ENCODE measurements at regions not wholly inside any gene's neighbourhood (a gene's known extent, or its start where the extent isn't known, plus 50 kb on each side); places are given as distances from the start of the nearest gene placed in this dataset.

DNA sequence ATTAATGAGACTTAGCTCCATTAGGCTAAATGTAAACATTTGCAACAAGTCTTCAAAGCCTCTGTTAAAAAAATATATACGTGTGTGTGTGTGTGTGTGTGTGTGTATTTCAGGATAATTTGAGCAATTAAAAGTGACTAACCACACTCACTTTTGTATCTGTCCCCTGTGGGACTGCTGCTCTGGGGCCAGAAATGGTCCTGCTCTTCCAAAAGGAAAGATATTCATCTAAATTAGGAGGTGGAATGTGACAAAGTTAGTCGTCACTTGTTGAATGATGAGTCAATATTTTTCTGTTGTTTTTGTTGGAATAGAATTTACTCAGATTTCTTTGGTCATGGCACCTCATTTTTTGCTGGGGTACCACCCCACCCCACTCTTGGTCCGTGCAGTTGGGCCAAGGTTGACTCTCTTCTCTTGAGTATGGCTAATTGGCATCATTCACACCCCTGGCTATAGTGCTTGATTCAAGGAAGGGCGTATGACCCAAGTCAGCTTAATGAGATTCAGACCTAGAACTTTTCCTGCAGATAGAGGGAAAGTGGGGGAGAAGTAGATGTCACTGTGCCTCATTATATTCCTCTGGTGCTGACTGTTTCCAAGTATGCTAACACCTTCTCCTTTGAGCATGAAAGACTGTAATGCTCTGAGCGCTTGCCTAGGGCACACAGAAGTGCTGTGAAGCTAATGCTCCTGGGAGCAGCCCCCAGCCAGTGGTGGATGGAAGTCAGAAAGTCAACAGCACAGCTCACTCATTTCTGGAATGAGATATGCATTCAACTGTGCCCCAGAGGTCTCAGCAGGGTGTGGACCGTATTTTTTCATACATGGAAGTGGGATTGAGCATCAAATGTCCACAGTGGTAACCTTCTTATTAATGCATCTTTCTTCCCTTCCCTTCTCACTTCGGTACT, 577.0 kb upstream of the TBX3 start:
- Mint-ChIP-seq H3K36me3 (ENCODE audit: low read depth) (no peaks in the 10 kb centered on the region), H3K9me3 (no peaks in the 10 kb centered on the region), H3K4me1 (peaks cover 31% of the 10 kb centered on the region), H3K4me3 (no peak overlapping the region), H3K27ac (no peak overlapping the region), H3K27me3 (ENCODE audit: low read depth) (peaks cover 14% of the 10 kb centered on the region)
- no peak for TF ChIP-seq CTCF (IDR thresholded peaks at IDR 0.05; ENCODE audit: unreplicated experiment in 3 of 3)

DNA sequence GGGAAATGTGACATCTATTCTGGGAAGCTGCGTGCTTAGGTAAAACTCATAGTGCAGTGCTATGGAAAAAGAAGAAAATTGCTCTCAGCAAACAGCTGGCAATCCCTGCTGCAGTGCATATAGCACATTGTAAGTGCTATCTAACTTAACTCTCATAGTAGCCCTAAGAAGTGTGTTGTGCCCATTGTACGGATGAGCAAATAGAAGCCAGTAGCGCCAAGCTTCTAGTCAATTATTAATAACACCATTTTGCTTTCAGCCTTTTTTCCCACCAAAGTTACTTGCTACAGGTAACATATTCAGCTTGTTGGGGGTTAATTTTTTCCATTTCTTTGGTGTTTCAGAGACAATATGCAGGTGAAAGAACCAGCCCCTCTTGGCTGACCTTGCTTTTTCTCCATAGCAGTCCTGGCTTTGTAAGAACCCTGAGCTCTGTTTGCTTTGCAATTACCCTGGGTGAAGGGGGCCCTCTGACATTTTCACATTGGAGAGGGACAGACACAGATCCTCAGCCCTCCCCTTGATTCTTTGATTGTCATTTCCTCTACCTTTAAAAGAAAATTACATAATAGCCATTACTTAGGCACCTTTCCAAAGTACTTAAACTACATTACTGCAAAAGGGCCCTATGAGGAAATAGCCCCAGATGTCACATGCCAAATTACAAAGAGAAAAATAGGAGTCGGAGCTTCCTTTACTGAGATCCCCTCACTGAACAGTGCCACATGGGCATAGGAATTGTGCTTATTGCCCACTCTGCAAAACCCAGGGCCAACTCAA, 576.2 kb upstream of the TBX3 start:
- TF ChIP-seq CTCF (IDR thresholded peaks at IDR 0.05; ENCODE audit: unreplicated experiment in 3 of 3), result no peak
- Mint-ChIP-seq H3K9me3 (no peaks in the 10 kb centered on the region), H3K27ac (no peak overlapping the region), H3K27me3 (ENCODE audit: low read depth) (peaks cover 18% of the 10 kb centered on the region), H3K36me3 (ENCODE audit: low read depth) (no peaks in the 10 kb centered on the region), H3K4me3 (no peak overlapping the region), H3K4me1 (peaks cover 31% of the 10 kb centered on the region)

DNA sequence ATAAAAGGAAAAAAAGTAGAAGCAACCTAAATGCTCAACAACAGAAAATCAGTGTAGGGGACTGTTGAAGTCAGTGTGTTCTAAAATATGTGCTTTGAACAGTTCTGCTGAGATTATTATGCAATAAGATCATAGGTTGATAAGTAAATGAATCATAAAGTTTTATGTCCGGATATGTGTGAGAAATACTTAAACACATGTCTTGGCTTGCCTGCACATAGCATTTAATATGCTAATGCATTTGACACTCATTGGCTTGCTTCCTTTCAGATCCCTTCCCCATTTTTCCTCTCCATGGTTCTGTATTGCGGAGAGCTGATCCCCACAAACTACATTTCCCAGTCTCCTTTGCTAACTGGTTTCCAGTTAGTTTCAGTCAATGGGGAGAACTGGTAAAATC, 573.8 kb upstream of the TBX3 start:
- Mint-ChIP-seq H3K4me1 (peaks cover 31% of the 10 kb centered on the region), H3K4me3 (no peak overlapping the region), H3K27ac (no peak overlapping the region), H3K36me3 (ENCODE audit: low read depth) (no peaks in the 10 kb centered on the region), H3K9me3 (no peaks in the 10 kb centered on the region), H3K27me3 (ENCODE audit: low read depth) (peaks cover 18% of the 10 kb centered on the region)
- TF ChIP-seq CTCF (IDR thresholded peaks at IDR 0.05; ENCODE audit: unreplicated experiment in 3 of 3), result no peak

DNA sequence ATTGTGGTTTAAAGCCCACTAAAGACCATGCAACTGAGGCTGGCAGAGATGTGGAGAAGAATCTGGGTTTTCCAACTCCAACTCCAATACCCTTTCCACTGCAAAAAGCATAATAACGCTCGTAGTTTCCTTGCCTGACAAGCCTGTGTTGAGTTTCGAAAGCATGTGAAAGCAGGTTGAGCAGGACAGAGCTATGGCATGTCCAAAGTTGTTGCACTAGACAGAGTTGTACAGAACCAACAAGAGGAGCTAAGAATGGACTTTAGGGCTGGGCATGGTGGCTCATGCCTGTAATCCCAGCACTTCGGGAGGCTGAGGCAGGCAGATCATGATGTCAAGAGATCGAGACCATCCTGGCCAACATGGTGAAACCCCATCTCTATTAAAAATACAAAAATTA, 572.0 kb upstream of the TBX3 start:
- H3K27me3 Mint-ChIP-seq (ENCODE audit: low read depth), result peaks cover 19% of the 10 kb centered on the region
- TF ChIP-seq CTCF (IDR thresholded peaks at IDR 0.05; ENCODE audit: unreplicated experiment in 3 of 3), result no peak

GRCh38 chr12:115255257-115255656, 571.3 kb upstream of the TBX3 start:
- Mint-ChIP-seq H3K4me1 (peaks cover 18% of the 10 kb centered on the region), H3K4me3 (no peak overlapping the region), H3K27ac (no peak overlapping the region), H3K27me3 (ENCODE audit: low read depth) (peaks cover 19% of the 10 kb centered on the region), H3K9me3 (no peaks in the 10 kb centered on the region), H3K36me3 (ENCODE audit: low read depth) (no peaks in the 10 kb centered on the region)
- no peak for TF ChIP-seq CTCF (IDR thresholded peaks at IDR 0.05; ENCODE audit: unreplicated experiment in 3 of 3)

More for the DNA sequence above, 572.0 kb upstream of the TBX3 start:
- Mint-ChIP-seq H3K4me3 (no peak overlapping the region), H3K27ac (no peak overlapping the region), H3K9me3 (no peaks in the 10 kb centered on the region), H3K4me1 (peaks cover 19% of the 10 kb centered on the region), H3K36me3 (ENCODE audit: low read depth) (no peaks in the 10 kb centered on the region)
